Left renal cortex interstitium (tissue), 4 donors: ENCODE measurements at regions not wholly inside any gene's neighbourhood (a gene's known extent, or its start where the extent isn't known, plus 50 kb on each side); places are given as distances from the start of the nearest gene placed in this dataset.
"Not testable (repeated sequence)": the region's sequence is repeated elsewhere in the genome, so short reads cannot be mapped to it uniquely, and the experiment has no call there.

ENCODE experiments used
- DNase-seq, 4 donors: peaks; one replicate each; pipeline ENCODE4 v3.0.0-alpha.2; 2013; ENCODE audit warnings: low read depth in 4 of 4, low spot score in 2 of 4, missing footprints in 1 of 4

- not testable (repeated sequence) for DNase-seq
These were observed 291.2 kb upstream of the FRG2C start for GRCh38 chr3:75372964-75373363.

GRCh38 chr3:75379840-75380239, 284.3 kb upstream of the FRG2C start:
- DNase-seq, result not testable (repeated sequence)

GRCh38 chr3:75380276-75380771, 283.8 kb upstream of the FRG2C start:
- no peak for DNase-seq

- not testable (repeated sequence) for DNase-seq
These were observed 280.1 kb upstream of the FRG2C start for GRCh38 chr3:75384016-75384415.

- not testable (repeated sequence) for DNase-seq
These were observed 275.5 kb upstream of the FRG2C start for GRCh38 chr3:75388486-75389124.

- not testable (repeated sequence) for DNase-seq
These were observed 270.8 kb upstream of the FRG2C start for GRCh38 chr3:75393288-75393694.

GRCh38 chr3:75394102-75394501, 270.0 kb upstream of the FRG2C start:
- DNase-seq, result not testable (repeated sequence)

GRCh38 chr3:75394562-75395360, 269.4 kb upstream of the FRG2C start:
- not testable (repeated sequence) for DNase-seq

GRCh38 chr3:75395580-75396315, 268.4 kb upstream of the FRG2C start:
- no peak for DNase-seq

GRCh38 chr3:75396316-75396802, 267.8 kb upstream of the FRG2C start:
- no peak for DNase-seq

- DNase-seq, result not testable (repeated sequence)
These were observed 266.6 kb upstream of the FRG2C start for GRCh38 chr3:75397486-75397885.

- DNase-seq, result not testable (repeated sequence)
These were observed 241.8 kb upstream of the FRG2C start for GRCh38 chr3:75422101-75422945.

- DNase-seq, result not testable (repeated sequence)
These were observed 238.7 kb upstream of the FRG2C start for GRCh38 chr3:75425379-75425778.

GRCh38 chr3:75427486-75427885, 236.6 kb upstream of the FRG2C start:
- DNase-seq, result not testable (repeated sequence)

- DNase-seq, result not testable (repeated sequence)
These were observed 236.2 kb upstream of the FRG2C start for GRCh38 chr3:75427906-75428305.

GRCh38 chr3:75429561-75430220, 234.4 kb upstream of the FRG2C start:
- DNase-seq, result peak in 1 of 4 donors; percentile 21

- not testable (repeated sequence) for DNase-seq
These were observed 233.7 kb upstream of the FRG2C start for GRCh38 chr3:75430406-75430805.

- not testable (repeated sequence) for DNase-seq
These were observed 233.0 kb upstream of the FRG2C start for GRCh38 chr3:75431120-75431519.

- DNase-seq, result not testable (repeated sequence)
These were observed 231.7 kb upstream of the FRG2C start for GRCh38 chr3:75432466-75432865.
